Lung (tissue), 11 donors: ENCODE measurements at regions not wholly inside any gene's neighbourhood (a gene's known extent, or its start where the extent isn't known, plus 50 kb on each side); places are given as distances from the start of the nearest gene placed in this dataset.

Experiments used
- ATAC-seq: fragments of 200-7000 bp; cut with Tn5 transposase; one replicate; pipeline ENCODE4 v1.9.1; 2020; ENCODE audit warnings: moderate number of reproducible peaks; ENCODE audit not compliant: insufficient read depth, low FRiP score
- DNase-seq, 3 donors: peaks; one replicate each; pipeline ENCODE4 v3.0.0-alpha.2; 2013 to 2017
- H3K27ac ChIP-seq, 2 donors: one replicate each; pipeline ENCODE4 v1.5.1; 2013; ENCODE audit warnings: mild to moderate bottlenecking in 2 of 2, moderate library complexity in 2 of 2, control low read depth in 1 of 2, inconsistent platforms in 1 of 2, low read depth in 1 of 2, low read length in 1 of 2
- H3K27me3 ChIP-seq, 3 donors: one replicate each; pipeline ENCODE4 v1.5.1; 2013; ENCODE audit warnings: low read length in 2 of 3; ENCODE audit not compliant: control insufficient read depth in 3 of 3, insufficient read depth in 3 of 3
- H3K36me3 ChIP-seq, 4 donors: one replicate each; pipeline ENCODE4 v1.5.1; 2013; ENCODE audit warnings: low read length in 4 of 4, mild to moderate bottlenecking in 1 of 4, moderate library complexity in 1 of 4; ENCODE audit not compliant: control insufficient read depth in 4 of 4, insufficient read depth in 4 of 4
- H3K4me1 ChIP-seq, 5 donors: one replicate each; pipeline ENCODE4 v1.5.1; 2013; ENCODE audit warnings: low read length in 5 of 5, mild to moderate bottlenecking in 2 of 5, moderate library complexity in 1 of 5; ENCODE audit not compliant: control insufficient read depth in 5 of 5, insufficient read depth in 5 of 5
- H3K4me3 ChIP-seq: one replicate; pipeline ENCODE4 v1.5.1; 2013; ENCODE audit warnings: mild to moderate bottlenecking, control low read depth, moderate library complexity
- H3K9ac ChIP-seq, 2 donors: one replicate each; pipeline ENCODE4 v1.5.1; 2013; ENCODE audit warnings: low read length in 2 of 2, control low read depth in 1 of 2; ENCODE audit not compliant: insufficient read depth in 1 of 2
- H3K9me3 ChIP-seq, 4 donors: one replicate each; pipeline ENCODE4 v1.5.1; 2013; ENCODE audit warnings: low read length in 3 of 4, mild to moderate bottlenecking in 1 of 4, moderate library complexity in 1 of 4; ENCODE audit not compliant: control insufficient read depth in 4 of 4, insufficient read depth in 3 of 4
- WGBS, 2 donors: extraction: QIAGEN DNeasy Blood & Tissue Kit; methylation state at CpG; one replicate each; pipeline ENCODE4 v1.1.7; 2013; 5-methylcytosine and 5-hydroxymethylcytosine counted together
- TF ChIP-seq, protein P1 (sequence below): IDR thresholded peaks from 2 replicates; pipeline ENCODE4 v1.5.1; 2012; ENCODE audit warnings: mild to moderate bottlenecking; ENCODE audit errors: control extremely low read depth, extremely low read depth
- donor health status: control.
- donor health status: control.
- donor health status: Bipolar disorder and iron deficiency.
- donor health status: healthy.
- donor health status: DM: yes; HTN: yes; CAD: no.

DNA sequence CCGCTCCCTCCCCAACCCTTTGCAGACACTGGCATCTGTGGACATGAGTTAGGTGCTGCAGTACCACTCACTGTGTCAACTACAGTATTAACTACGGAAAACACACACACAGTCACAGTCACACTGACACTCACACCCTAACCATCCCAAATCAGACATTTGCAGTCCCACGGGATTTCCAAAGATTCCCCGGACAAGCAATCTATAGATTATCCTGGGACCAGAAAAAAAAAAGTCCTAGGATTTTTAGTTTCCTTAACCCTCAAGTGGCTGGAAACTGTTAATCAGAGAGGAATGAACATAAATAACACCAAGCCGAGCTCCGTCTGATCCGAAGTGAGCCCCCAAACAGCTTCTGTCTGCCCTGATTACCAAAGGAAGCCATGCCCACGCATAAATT lies 81.9 kb upstream of the DHRSX start:
- ATAC-seq: no peak
- Histone ChIP-seq H3K4me1 (peaks cover 0 to 4% (median 0%) of the 10 kb centered on the region in 5 donors), H3K9ac (no peak overlapping the region), H3K4me3 (no peak overlapping the region), H3K9me3 (peaks cover 0 to 1% (median 0%) of the 10 kb centered on the region in 4 donors), H3K27me3 (peaks cover 18 to 67% (median 37%) of the 10 kb centered on the region in 3 donors), H3K27ac (no peak overlapping the region), H3K36me3 (no peaks in the 10 kb centered on the region)
- no peak for DNase-seq
- TF ChIP-seq, protein P1, sequence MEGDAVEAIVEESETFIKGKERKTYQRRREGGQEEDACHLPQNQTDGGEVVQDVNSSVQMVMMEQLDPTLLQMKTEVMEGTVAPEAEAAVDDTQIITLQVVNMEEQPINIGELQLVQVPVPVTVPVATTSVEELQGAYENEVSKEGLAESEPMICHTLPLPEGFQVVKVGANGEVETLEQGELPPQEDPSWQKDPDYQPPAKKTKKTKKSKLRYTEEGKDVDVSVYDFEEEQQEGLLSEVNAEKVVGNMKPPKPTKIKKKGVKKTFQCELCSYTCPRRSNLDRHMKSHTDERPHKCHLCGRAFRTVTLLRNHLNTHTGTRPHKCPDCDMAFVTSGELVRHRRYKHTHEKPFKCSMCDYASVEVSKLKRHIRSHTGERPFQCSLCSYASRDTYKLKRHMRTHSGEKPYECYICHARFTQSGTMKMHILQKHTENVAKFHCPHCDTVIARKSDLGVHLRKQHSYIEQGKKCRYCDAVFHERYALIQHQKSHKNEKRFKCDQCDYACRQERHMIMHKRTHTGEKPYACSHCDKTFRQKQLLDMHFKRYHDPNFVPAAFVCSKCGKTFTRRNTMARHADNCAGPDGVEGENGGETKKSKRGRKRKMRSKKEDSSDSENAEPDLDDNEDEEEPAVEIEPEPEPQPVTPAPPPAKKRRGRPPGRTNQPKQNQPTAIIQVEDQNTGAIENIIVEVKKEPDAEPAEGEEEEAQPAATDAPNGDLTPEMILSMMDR: no peak
- WGBS, 2 donors: 21 to 25% methylated on average over 8 of the region's 8 CpGs

- no peak for DNase-seq
- TF ChIP-seq, protein P1: no peak
- peaks cover 18 to 70% (median 37%) of the 10 kb centered on the region in 3 donors for H3K27me3 ChIP-seq
These were observed 80.5 kb upstream of the DHRSX start for GRCh38 chrX:2581296-2581695.

GRCh38 chrX:2578864-2579263 lies 78.1 kb upstream of the DHRSX start:
- TF ChIP-seq, protein P1: no peak

More at GRCh38 chrX:2581296-2581695, 80.5 kb upstream of the DHRSX start:
- peaks cover 0 to 4% (median 0%) of the 10 kb centered on the region in 5 donors for H3K4me1 ChIP-seq
- no peak for ATAC-seq
- 91 to 94% methylated on average over 4 of the region's 4 CpGs for WGBS, 2 donors
- no peak overlapping the region for H3K9ac ChIP-seq
- H3K4me3 ChIP-seq: no peak overlapping the region
- no peaks in the 10 kb centered on the region for H3K36me3 ChIP-seq
- H3K27ac ChIP-seq: no peak overlapping the region
- peaks cover 0 to 1% (median 0%) of the 10 kb centered on the region in 4 donors for H3K9me3 ChIP-seq

More at GRCh38 chrX:2578864-2579263, 78.1 kb upstream of the DHRSX start:
- H3K9ac ChIP-seq: no peak overlapping the region
- peaks cover 0 to 4% (median 0%) of the 10 kb centered on the region in 5 donors for H3K4me1 ChIP-seq
- H3K27ac ChIP-seq: no peak overlapping the region
- DNase-seq: peak in 1 of 3 donors; percentile 6
- H3K4me3 ChIP-seq: no peak overlapping the region
- H3K36me3 ChIP-seq: no peaks in the 10 kb centered on the region
- H3K27me3 ChIP-seq: peaks cover 8 to 52% (median 24%) of the 10 kb centered on the region in 3 donors
- no peak for ATAC-seq
- 49 to 69% methylated on average over 12 of the region's 12 CpGs for WGBS, 2 donors
- H3K9me3 ChIP-seq: peaks cover 0 to 1% (median 0%) of the 10 kb centered on the region in 4 donors
